Right forelimb (tissue), 1 donor: ENCODE measurements at regions not wholly inside any gene's neighbourhood (a gene's known extent, or its start where the extent isn't known, plus 50 kb on each side); places are given as distances from the start of the nearest gene placed in this dataset.
"Not testable (repeated sequence)": the region's sequence is repeated elsewhere in the genome, so short reads cannot be mapped to it uniquely, and the experiment has no call there.

ENCODE experiments used
- DNase-seq: peaks from one replicate; pipeline ENCODE4 v3.0.0-alpha.2; 2018

GRCh38 chr10:56298941-56299340 is 62.1 kb downstream of the ZWINT start:
- no peak for DNase-seq

DNA sequence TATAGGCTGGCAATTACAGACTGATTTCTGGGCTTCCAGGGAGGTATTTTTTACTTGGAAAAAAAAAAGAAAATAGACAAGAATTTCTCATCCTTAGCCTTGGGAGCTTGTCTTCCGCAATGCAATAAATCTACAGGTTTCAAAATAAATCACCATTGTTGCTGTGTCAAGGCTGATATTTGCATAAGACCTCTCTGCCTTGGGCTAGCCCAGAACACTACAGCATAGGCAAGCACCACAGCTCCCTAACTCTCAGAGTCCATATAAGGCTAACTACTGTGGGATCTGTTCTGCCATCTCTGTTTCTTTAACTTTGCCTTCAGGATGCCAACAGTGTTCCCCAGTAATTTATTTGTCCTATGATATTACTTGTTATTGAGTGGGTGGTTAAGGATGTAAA is 64.4 kb downstream of the ZWINT start:
- DNase-seq: no peak

GRCh38 chr10:56288403-56288802 is 72.7 kb downstream of the ZWINT start:
- DNase-seq: no peak

DNA sequence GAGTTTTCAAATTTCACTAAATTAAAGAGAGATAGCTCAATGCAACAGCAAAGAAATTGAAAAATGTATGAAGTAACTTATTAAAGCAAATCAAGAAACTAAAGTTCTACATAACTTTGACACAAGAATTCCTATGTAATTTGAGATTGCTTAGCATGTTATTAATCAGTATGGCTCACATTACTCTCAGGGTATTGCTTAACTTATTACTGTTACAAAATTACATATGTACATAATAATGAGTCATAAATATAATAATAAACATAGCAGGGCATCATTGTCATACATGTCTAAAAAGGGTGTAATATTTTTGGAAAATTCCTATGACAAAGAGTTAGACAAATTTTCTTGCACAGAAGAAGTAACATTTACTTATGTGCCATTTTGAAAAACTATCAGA is 75.0 kb downstream of the ZWINT start:
- DNase-seq: no peak

DNA sequence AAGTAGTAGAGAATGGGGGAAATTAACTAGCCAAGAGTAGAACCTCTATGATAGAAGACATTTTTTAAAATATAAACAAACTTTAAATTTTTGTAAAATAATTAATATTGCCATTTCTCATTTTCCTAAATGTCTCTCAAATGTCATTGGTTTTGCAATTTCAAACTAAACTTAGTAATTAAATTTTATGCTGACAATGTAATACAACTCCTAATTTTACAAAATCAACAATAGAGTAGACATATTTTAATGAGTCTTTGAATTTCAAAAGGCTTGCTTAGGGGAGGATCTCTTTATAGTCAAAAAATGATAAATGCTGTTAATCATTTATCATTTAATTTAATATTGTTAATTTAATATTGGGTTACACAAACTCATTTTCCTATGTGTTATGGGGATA is 81.8 kb downstream of the ZWINT start:
- no peak for DNase-seq

- no peak for DNase-seq
These were observed 91.9 kb downstream of the ZWINT start for GRCh38 chr10:56269181-56269580.

GRCh38 chr10:56266120-56266519 is 94.9 kb downstream of the ZWINT start:
- no peak for DNase-seq

- no peak for DNase-seq
These were observed 102.1 kb downstream of the ZWINT start for GRCh38 chr10:56258991-56259390.

GRCh38 chr10:56258378-56258777 is 102.7 kb downstream of the ZWINT start:
- DNase-seq: no peak

DNA sequence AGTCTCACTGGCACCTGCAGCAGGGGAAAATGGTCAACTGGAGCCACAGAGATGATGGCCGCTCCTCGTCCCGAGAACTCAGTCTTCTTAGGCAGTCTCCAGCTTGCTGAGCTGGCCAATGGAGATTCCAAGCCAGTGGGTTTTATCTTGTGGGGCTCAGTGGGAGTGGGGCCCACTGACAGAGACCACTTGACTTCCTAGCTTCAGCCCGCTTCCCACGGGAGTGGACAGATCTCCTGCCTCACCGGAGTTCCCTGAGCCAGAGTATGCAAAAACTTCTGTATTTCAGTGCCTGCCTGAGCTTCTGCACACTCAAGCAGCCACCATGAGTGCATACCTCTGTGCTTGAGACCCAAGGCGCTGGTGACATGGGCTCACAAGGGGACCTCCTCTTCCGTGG is 105.8 kb downstream of the ZWINT start:
- DNase-seq: no peak

- DNase-seq: no peak
These were observed 120.6 kb downstream of the ZWINT start for GRCh38 chr10:56240471-56240870.

DNA sequence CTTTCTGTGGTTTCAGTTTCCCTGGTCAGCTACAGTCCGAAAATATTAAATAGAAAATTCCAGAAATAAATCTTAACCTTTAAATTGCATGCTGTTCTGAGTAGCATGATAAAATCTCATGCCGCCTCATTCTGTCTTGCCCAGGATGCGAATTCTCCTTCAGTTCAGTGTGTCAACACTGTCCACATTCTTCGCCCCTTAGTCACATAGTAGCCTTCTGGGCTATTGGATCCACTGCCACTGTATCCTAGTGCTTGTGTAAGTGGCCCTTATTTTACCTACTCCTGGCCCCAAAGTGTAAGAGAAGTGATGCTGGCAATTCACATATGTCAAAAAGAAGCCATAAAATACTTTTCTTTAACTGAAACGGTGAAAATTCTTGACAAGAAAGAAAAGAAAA is 129.6 kb downstream of the ZWINT start:
- DNase-seq: no peak

GRCh38 chr10:56222237-56222636 is 138.8 kb downstream of the ZWINT start:
- no peak for DNase-seq

DNA sequence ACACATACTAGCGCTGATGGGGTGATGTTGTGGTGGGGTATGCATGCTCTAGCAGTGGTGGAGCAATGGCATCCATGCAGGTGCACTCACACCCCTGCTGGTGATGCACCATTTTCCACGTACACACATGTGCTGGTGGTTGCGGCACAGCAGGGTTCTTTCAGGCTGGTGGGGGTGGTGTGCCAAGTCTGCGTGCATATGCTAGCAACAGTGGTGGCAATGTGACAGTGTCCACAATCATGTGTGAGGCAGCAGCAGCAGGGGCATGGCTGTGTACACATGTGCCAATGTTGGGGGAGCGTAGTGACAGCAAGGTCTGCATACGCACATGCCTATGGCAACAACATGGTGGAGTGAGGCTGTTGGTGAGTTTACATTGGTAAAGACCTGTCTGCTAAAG is 148.1 kb downstream of the ZWINT start:
- no peak for DNase-seq

GRCh38 chr10:56181607-56182006 is 179.5 kb downstream of the ZWINT start:
- DNase-seq: no peak

DNA sequence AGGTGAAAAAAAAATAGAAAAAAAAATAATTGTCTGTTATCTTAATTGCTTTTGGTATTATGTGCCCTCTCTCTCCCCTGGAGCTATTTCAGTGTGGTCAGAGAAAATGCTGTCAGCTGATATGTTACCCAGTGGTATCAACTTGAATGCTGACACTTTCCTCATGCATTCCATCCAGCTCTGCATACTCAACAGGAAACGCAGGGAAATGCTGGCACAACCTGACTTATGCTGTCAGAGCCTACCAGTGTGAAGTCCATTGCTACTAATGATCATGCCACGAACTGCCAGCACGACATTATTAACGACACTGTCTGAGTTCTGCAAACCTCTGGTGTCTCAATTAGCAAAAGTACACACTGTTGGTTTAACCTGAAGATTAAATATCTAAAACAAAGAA is 182.8 kb downstream of the ZWINT start:
- no peak for DNase-seq

- not testable (repeated sequence) for DNase-seq
These were observed 206.0 kb downstream of the ZWINT start for GRCh38 chr10:56155091-56155513.

DNA sequence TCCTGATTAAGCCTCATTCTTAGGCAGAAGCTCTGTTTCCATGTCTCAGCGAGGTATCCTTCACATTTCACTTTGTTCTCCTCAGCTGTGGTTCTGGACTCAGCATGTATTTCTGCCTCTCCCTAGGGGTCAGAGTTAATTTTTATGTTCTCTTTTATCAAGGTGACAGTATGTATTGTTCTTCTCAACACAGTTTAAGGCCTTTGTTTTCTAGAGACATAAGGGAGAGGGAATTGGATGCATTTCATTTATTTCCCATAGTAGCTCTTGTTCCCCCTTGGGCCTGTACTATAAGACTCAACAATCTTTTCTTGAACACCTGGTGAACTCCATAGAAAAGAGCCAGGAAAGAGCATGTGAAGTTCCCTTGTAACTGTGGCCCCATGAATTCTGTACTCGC is 214.3 kb downstream of the ZWINT start:
- no peak for DNase-seq

GRCh38 chr10:56142092-56142728 is 218.8 kb downstream of the ZWINT start:
- no peak for DNase-seq

GRCh38 chr10:56139405-56139804 is 221.7 kb downstream of the ZWINT start:
- no peak for DNase-seq

DNA sequence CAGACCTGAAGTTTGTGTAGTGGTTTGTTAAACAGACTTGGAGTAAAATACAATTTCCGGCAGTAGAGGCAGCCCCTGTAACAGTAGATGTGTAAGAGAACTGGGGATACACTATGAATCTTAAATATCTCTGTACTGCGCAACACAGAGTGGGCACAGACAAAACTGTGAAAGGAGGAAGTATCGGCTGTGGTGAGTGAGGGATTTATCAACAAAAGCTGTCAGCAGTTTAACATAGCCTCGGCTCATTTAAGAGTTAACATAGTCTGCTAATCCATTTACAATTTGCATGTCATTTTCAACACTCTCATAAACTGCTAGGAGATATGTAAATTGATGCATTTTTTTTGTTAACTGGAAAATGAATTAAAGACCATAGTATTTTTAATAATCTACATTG is 225.2 kb downstream of the ZWINT start:
- no peak for DNase-seq

DNA sequence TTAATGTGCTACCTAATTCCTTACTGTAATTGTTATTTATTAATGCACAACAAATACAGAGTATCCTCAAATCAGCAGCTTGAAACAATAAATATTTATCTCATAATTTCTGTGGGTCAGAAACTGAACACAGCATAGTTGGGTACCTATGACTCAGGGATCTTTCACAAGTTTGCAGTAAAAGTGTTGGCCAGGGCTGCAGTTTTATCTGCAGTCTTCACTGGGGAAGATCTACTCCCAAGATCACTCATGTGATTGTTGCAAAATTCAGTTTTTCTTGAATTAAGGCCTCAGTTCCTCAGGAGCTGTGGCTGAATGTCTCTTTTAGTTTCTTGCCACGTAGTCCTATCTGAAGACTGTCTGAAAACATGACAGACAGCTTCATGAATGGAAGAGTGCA is 237.8 kb downstream of the ZWINT start:
- DNase-seq: no peak

GRCh38 chr10:56116684-56117083 is 244.4 kb downstream of the ZWINT start:
- DNase-seq: no peak

DNA sequence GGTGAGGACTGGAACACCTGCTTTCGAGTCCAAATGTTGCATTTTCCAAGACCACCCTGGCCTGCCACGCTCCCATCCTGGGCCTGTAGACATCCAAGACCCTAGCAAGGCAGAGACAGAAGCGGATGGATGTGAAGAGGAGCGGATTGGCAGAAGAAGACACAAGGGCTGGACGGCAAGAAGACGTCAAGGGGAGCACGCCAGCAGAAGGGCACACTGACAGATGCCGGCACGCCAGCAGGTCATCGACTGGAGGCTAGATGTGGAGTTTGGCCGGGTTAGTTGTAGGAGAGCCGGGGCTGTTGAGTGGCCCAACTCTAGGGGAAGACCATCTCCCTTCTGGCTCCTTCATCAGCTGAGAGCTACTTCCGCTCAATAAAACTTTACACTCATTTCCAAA is 251.6 kb downstream of the ZWINT start:
- no peak for DNase-seq

GRCh38 chr10:56104923-56105322 is 256.1 kb downstream of the ZWINT start:
- DNase-seq: no peak

GRCh38 chr10:56104487-56104886 is 256.6 kb downstream of the ZWINT start:
- no peak for DNase-seq
